ENCODE measurements at regions not wholly inside any gene's neighbourhood (a gene's known extent, or its start where the extent isn't known, plus 50 kb on each side); places are given as distances from the start of the nearest gene placed in this dataset.

GRCh38 chr6:53441761-53442160, 93.0 kb upstream of the ELOVL5 start:
- H3K36me3 ChIP-seq (ENCODE audit: control insufficient read depth, insufficient read depth, low read length) = no peaks in the 10 kb centered on the region
- H4K5ac ChIP-seq (ENCODE audit: low read depth, low read length) = no peak overlapping the region
- H2AK5ac ChIP-seq (ENCODE audit: low read depth, low read length) = peak overlapping the region; percentile 35; the same call in 1 of the 2 replicates
- no peak overlapping the region for H2AK9ac ChIP-seq (replicated peaks; ENCODE audit: low read depth, low read length, poor library complexity)
- 0 out of 2 replicates have a peak, but pooled peaks cover 2% of the 10 kb centered on the region for H3K9me1 ChIP-seq (ENCODE audit: insufficient read depth, low read length)
- H3K27ac ChIP-seq (ENCODE audit: insufficient read depth, low read length) = no peak overlapping the region
- no peaks in the 10 kb centered on the region for H3K27me3 ChIP-seq (ENCODE audit: control insufficient read depth, insufficient read depth, low read length)
- ATAC-seq (ENCODE audit: low read depth) (0 out of 2 replicates have a peak, but pooled peaks have one; percentile 19), DNase-seq (peak; percentile 67)
- no peak overlapping the region for H3K4me2 ChIP-seq (ENCODE audit: low read depth, low read length)
- H4K20me1 ChIP-seq (ENCODE audit: insufficient read depth, low read length) = no peaks in the 10 kb centered on the region
- in situ Hi-C loops (cut with MboI; ENCODE audit: low sequenced_read_pairs) = no loop called here
- no TSS peak for BruUV-seq (replicated peaks)
- dilution Hi-C loops (cut with HindIII; ENCODE audit: low sequenced_read_pairs, unreplicated experiment) = no loop called here
- no peak overlapping the region for H2AFZ ChIP-seq (replicated peaks; ENCODE audit: low read length, poor library complexity)
- H2BK20ac ChIP-seq (ENCODE audit: low read depth, low read length) = no peak overlapping the region; the same call in 1 of the 2 replicates
- peak overlapping the region; percentile 74; the same call in 1 of the 3 replicates for H2BK15ac ChIP-seq (ENCODE audit: low read depth, low read length)
- no peak overlapping the region for H3K56ac ChIP-seq (ENCODE audit: extremely low read depth, insufficient read depth, low read length)
- TF ChIP-seq ELK1 (IDR thresholded peaks at IDR 0.05; ENCODE audit: borderline replicate concordance, low read depth, low read length) (no peak), MAZ (IDR thresholded peaks at IDR 0.05; ENCODE audit: borderline replicate concordance, low read depth, low read length) (no peak), SMC3 (IDR thresholded peaks at IDR 0.05; ENCODE audit: low read depth, low read length) (no peak), RFX5 (IDR thresholded peaks at IDR 0.05; ENCODE audit: low read depth, low read length) (no peak), CTCF (conservative IDR thresholded peaks at IDR 0.05; ENCODE audit: low read depth, low read length) (no peak), POLR2A (IDR thresholded peaks at IDR 0.05; ENCODE audit: low read depth, low read length) (no peak), RAD21 (IDR thresholded peaks at IDR 0.05; ENCODE audit: low read length) (no peak), CHD1 (IDR thresholded peaks at IDR 0.05; ENCODE audit: low read depth, low read length) (no peak), FOS (IDR thresholded peaks at IDR 0.05; ENCODE audit: low read depth, low read length) (no peak), NFE2L2 (IDR thresholded peaks at IDR 0.05; ENCODE audit: low read depth, low read length) (no peak), CEBPB (IDR thresholded peaks at IDR 0.05; ENCODE audit: low read depth, low read length) (no peak), USF2 (IDR thresholded peaks at IDR 0.05; ENCODE audit: low read depth, low read length) (no peak), MAFK (IDR thresholded peaks at IDR 0.05; ENCODE audit: low read depth, low read length) (no peak), RCOR1 (IDR thresholded peaks at IDR 0.05; ENCODE audit: insufficient replicate concordance, low read length) (no peak), BHLHE40 (IDR thresholded peaks at IDR 0.05; ENCODE audit: low read depth, low read length) (no peak), MXI1 (IDR thresholded peaks at IDR 0.05; ENCODE audit: borderline replicate concordance, low read depth, low read length) (no peak)
- H3K9me3 ChIP-seq (ENCODE audit: control insufficient read depth, insufficient read depth, low read length) = no peaks in the 10 kb centered on the region
- H3K4me3 ChIP-seq (ENCODE audit: insufficient read depth, low read depth, low read length) = no peak overlapping the region
- ChIA-PET CTCF (no interaction called here), POLR2A (ENCODE audit: unreplicated experiment) (no interaction called here)
- WGBS, 2 experiments (ENCODE audit: extremely low coverage in 2 of 2, insufficient read length in 1 of 2) = 68% methylated on average over 2 of the region's 3 CpGs; no CpG with 5 or more reads in 1 of the 2 experiments
- H3K18ac ChIP-seq (ENCODE audit: low read depth, low read length) = peak overlapping the region; percentile 17; the same call in 1 of the 2 replicates
- peaks cover 9% of the 10 kb centered on the region for H3K4me1 ChIP-seq (ENCODE audit: control insufficient read depth, insufficient read depth, low read length)
- H3K23ac ChIP-seq (ENCODE audit: low read depth, low read length) = no peak overlapping the region
- peak overlapping the region; percentile 38; the same call in 1 of the 2 replicates for H4K91ac ChIP-seq (ENCODE audit: insufficient read depth, low read depth, low read length)
- H4K8ac ChIP-seq (ENCODE audit: low read depth in 2 of 2, low read length in 2 of 2) = peak overlapping the region in 1 of 2 experiments; percentile 24; a peak in 1 of 4 replicates
- peak overlapping the region; percentile 15; the same call in 1 of the 2 replicates for H3K4ac ChIP-seq (ENCODE audit: low read depth, low read length)
- no peak overlapping the region for H3K9ac ChIP-seq (ENCODE audit: low read depth, low read length)
- H3K79me1 ChIP-seq (ENCODE audit: low read depth in 1 of 2, low read length in 2 of 2) = no peaks in the 10 kb centered on the region
- peak overlapping the region; percentile 53 for H2BK5ac ChIP-seq (ENCODE audit: low read depth, low read length, poor library complexity, severe bottlenecking)
- intact Hi-C loops (cut with micrococcal nuclease) = no loop called here
- H2BK120ac ChIP-seq (ENCODE audit: low read depth, low read length) = peak overlapping the region; percentile 32; the same call in 1 of the 2 replicates
- peak overlapping the region; percentile 44 for H3K14ac ChIP-seq (replicated peaks; ENCODE audit: low read depth, low read length)
